K562 (cell line): ENCODE measurements at regions not wholly inside any gene's neighbourhood (a gene's known extent, or its start where the extent isn't known, plus 50 kb on each side); places are given as distances from the start of the nearest gene placed in this dataset.

Experiments
- ATAC-seq: fragments of 200-7000 bp; cut with Tn5 transposase; 3 replicates; pipeline ENCODE4 v1.9.1; 2020; ENCODE audit warnings: moderate library complexity
- BruUV-seq: library from RNA; stranded (reverse); fragments of 400-500 nt; replicated peaks from 2 replicates; lab custom pipeline; 2021; lab: Mats Ljungman, UMichigan
- CTCF ChIA-PET: fragments of 300-600 bp; formaldehyde crosslinking; extraction: SDS; loops from one replicate; lab custom pipeline; 2021; ENCODE audit warnings: low intra/inter-chr PET ratio; lab: Yijun Ruan, JAX
- POLR2A ChIA-PET: fragments of 300-600, 350-650 bp; sonication (Branson Sonifier 250); formaldehyde crosslinking; extraction: SDS; loops from one replicate; lab custom pipeline; 2021; ENCODE audit warnings: antibody characterized with exemption, inconsistent platforms; lab: Yijun Ruan, JAX
- DNase-seq, 4 experiments: peaks; one replicate each; pipeline versions ENCODE4 v3.0.0 to v3.0.0-alpha.2; 2011 to 2018; ENCODE audit warnings: low spot score in 3 of 4, mixed read lengths in 3 of 4; ENCODE audit errors: extremely low read depth in 1 of 4
- FAIRE-seq: peaks from 2 replicates; lab custom pipeline; 2011; peaks lifted over from hg19 to GRCh38; lab: Jason Lieb, UNC
- H2AFZ ChIP-seq: 2 replicates; pipeline ENCODE4 v1.6.0; 2011; ENCODE audit warnings: low read depth, low read length, control low read depth, inconsistent platforms
- H3K27ac ChIP-seq: fragments of 200-600 bp; 3 replicates; pipeline ENCODE4 v1.8.0; 2011; ENCODE audit warnings: low read depth, mild to moderate bottlenecking, control low read depth, inconsistent platforms, low read length, moderate library complexity, mixed read lengths; ENCODE audit errors: extremely low read depth
- H3K27me3 ChIP-seq, 2 experiments: fragments of 300-600 bp in 1 of 2; 2 replicates in 1 of 2; 3 replicates in 1 of 2; pipeline versions ENCODE4 v1.6.0 to v1.8.0; 2011; ENCODE audit warnings: inconsistent platforms in 2 of 2, low read length in 2 of 2, mild to moderate bottlenecking in 1 of 2, mixed read lengths in 1 of 2, moderate library complexity in 1 of 2; ENCODE audit not compliant: control insufficient read depth in 2 of 2, insufficient read depth in 2 of 2
- H3K36me3 ChIP-seq: fragments of 300-600 bp; 3 replicates; pipeline ENCODE4 v1.8.0; 2011; ENCODE audit warnings: mild to moderate bottlenecking, low read length, inconsistent platforms; ENCODE audit not compliant: control insufficient read depth, insufficient read depth
- H3K4me1 ChIP-seq, 2 experiments: fragments of 200-600 bp in 1 of 2; replicated peaks in 1 of 2; 2 replicates in 1 of 2; 3 replicates in 1 of 2; pipeline versions ENCODE4 v1.5.1 to v1.8.0; 2011; ENCODE audit warnings: inconsistent platforms in 2 of 2, low read length in 2 of 2, mild to moderate bottlenecking in 1 of 2, mixed read lengths in 1 of 2, moderate library complexity in 1 of 2; ENCODE audit not compliant: control insufficient read depth in 2 of 2, insufficient read depth in 2 of 2
- H3K4me2 ChIP-seq: 2 replicates; pipeline ENCODE4 v1.6.1; 2011; ENCODE audit warnings: low read length, control low read depth, inconsistent platforms, mixed read lengths; ENCODE audit not compliant: insufficient read depth
- H3K4me3 ChIP-seq: fragments of 200-600 bp; sonication (generic), shearing (Covaris generic); 2 replicates; pipeline ENCODE4 v1.5.1; 2016; ENCODE audit warnings: control low read depth, inconsistent platforms
- H3K79me2 ChIP-seq: fragments of 200-600 bp; 3 replicates; pipeline ENCODE4 v1.8.0; 2011; ENCODE audit warnings: low read length, inconsistent platforms; ENCODE audit not compliant: control insufficient read depth, insufficient read depth
- H3K9ac ChIP-seq, 2 experiments: 2 replicates each; pipeline versions ENCODE4 v1.6.0 to v1.6.1; 2011; ENCODE audit warnings: low read depth in 2 of 2, low read length in 2 of 2, control low read depth in 1 of 2, inconsistent platforms in 1 of 2, mild to moderate bottlenecking in 1 of 2, mixed read lengths in 1 of 2; ENCODE audit not compliant: insufficient read depth in 1 of 2
- H3K9me1 ChIP-seq: one replicate; pipeline ENCODE4 v1.6.0; 2011; ENCODE audit warnings: inconsistent platforms, mild to moderate bottlenecking, low read length, moderate library complexity; ENCODE audit not compliant: control insufficient read depth, insufficient read depth
- H3K9me3 ChIP-seq: replicated peaks from 2 replicates; pipeline ENCODE4 v1.5.1; 2011; ENCODE audit warnings: low read depth, low read length, inconsistent platforms; ENCODE audit not compliant: control insufficient read depth, insufficient read depth
- H4K20me1 ChIP-seq: replicated peaks from 2 replicates; pipeline ENCODE4 v1.6.1; 2011; ENCODE audit warnings: low read length, inconsistent platforms, mixed read lengths; ENCODE audit not compliant: control insufficient read depth, insufficient read depth
- ATF3 ChIP-seq, 2 experiments: fragments of 450-650 bp in 1 of 2; sonication (generic) in 1 of 2; formaldehyde crosslinking in 1 of 2; IDR thresholded peaks in 1 of 2; conservative IDR thresholded peaks in 1 of 2; 2 replicates each; pipeline versions ENCODE4 v1.6.1 to v1.8.1; 2016 to 2023; ENCODE audit warnings: mild to moderate bottlenecking in 2 of 2, moderate library complexity in 2 of 2, inconsistent platforms in 1 of 2, missing genetic modification reagents in 1 of 2
- BCLAF1 ChIP-seq, 2 experiments: fragments of 450-650 bp in 1 of 2; IDR thresholded peaks; 2 replicates each; pipeline ENCODE4 v1.6.1; 2011 to 2017; ENCODE audit warnings: low read depth in 2 of 2, antibody characterized with exemption in 1 of 2, borderline replicate concordance in 1 of 2, low read length in 1 of 2, mild to moderate bottlenecking in 1 of 2, mixed read lengths in 1 of 2; ENCODE audit not compliant: control insufficient read depth in 1 of 2
- ETV1 ChIP-seq: fragments of 450-650 bp; conservative IDR thresholded peaks from 2 replicates; pipeline ENCODE4 v1.6.1; 2016; ENCODE audit warnings: missing genetic modification characterization, control low read depth, low read depth, missing compliant biosample characterization
- FOXJ3 ChIP-seq: sonication (generic); formaldehyde crosslinking; IDR thresholded peaks from 2 replicates; pipeline ENCODE4 v1.4.0; 2020; ENCODE audit warnings: mild to moderate bottlenecking, missing genetic modification reagents
- GATAD2A ChIP-seq: fragments of 450-650 bp; IDR thresholded peaks from 2 replicates; pipeline ENCODE4 v1.6.1; 2017
- HSF4 ChIP-seq: fragments of 250-450 bp; sonication (Bioruptor Pico); IDR thresholded peaks from 2 replicates; pipeline ENCODE4 v2.1.2; 2022; ENCODE audit warnings: mild to moderate bottlenecking, moderate library complexity, borderline replicate concordance
- PHF21A ChIP-seq: fragments of 450-650 bp; IDR thresholded peaks from 2 replicates; pipeline ENCODE4 v1.6.1; 2017; ENCODE audit warnings: low read depth, borderline replicate concordance
- POLR3A ChIP-seq: IDR thresholded peaks from 2 replicates; pipeline ENCODE4 v1.6.1; 2011; ENCODE audit warnings: borderline replicate concordance, mild to moderate bottlenecking, moderate library complexity; ENCODE audit not compliant: insufficient read length, insufficient read depth; ENCODE audit errors: extremely low read depth
- SMARCC2 ChIP-seq: fragments of 450-650 bp; IDR thresholded peaks from 2 replicates; pipeline ENCODE4 v1.6.1; 2017; ENCODE audit warnings: antibody characterized with exemption, moderate library complexity, mild to moderate bottlenecking, low read depth
- TRIM28 ChIP-seq: fragments of 450-650 bp; IDR thresholded peaks from 2 replicates; pipeline ENCODE4 v1.6.1; 2017
- ZC3H4 ChIP-seq: sonication (generic); formaldehyde crosslinking; IDR thresholded peaks from 2 replicates; pipeline ENCODE4 v1.9.0; 2021; ENCODE audit warnings: missing genetic modification reagents, borderline replicate concordance
- ZNF280A ChIP-seq: fragments of 450-650 bp; IDR thresholded peaks from 2 replicates; pipeline ENCODE4 v1.6.1; 2018; ENCODE audit warnings: mild to moderate bottlenecking, low read depth; ENCODE audit not compliant: partially characterized antibody
- ZNF586 ChIP-seq: fragments of 450-650 bp; formaldehyde crosslinking; conservative IDR thresholded peaks from 2 replicates; pipeline ENCODE4 v1.4.0; 2020; ENCODE audit warnings: mild to moderate bottlenecking, moderate library complexity
- WGBS: fragments of 100-300 bp; shearing (Covaris generic); methylation state at CpG from one replicate; pipeline ENCODE4 v1.1.6; 2016; ENCODE audit warnings: low coverage, mixed read lengths; ENCODE audit not compliant: insufficient coverage; ENCODE audit errors: missing lambda C conversion rate; 5-methylcytosine and 5-hydroxymethylcytosine counted together
- in situ Hi-C: fragments of 300-500 bp; cut with MboI; formaldehyde crosslinking; loops from 4 replicates; pipeline ENCODE4 v1.15.0; 2018; ENCODE audit warnings: inconsistent platforms, mixed read lengths
- intact Hi-C: fragments of 100-400 bp; cut with micrococcal nuclease; formaldehyde crosslinking; loops from 2 replicates; pipeline ENCODE4 v1.14.2; 2022

- H3K27ac ChIP-seq, result no peak overlapping the region
- no peaks in the 10 kb centered on the region for H4K20me1 ChIP-seq
- POLR2A ChIA-PET, result no interaction called here
- no peaks in the 10 kb centered on the region for H3K79me2 ChIP-seq
- no peak overlapping the region for H2AFZ ChIP-seq
- no TSS peak for BruUV-seq
- FAIRE-seq (no peak), DNase-seq (no peak)
- in situ Hi-C loops, result no loop called here
- H3K4me1 ChIP-seq, result no peaks in the 10 kb centered on the region
- no peak overlapping the region for H3K9ac ChIP-seq
- H3K9me3 ChIP-seq, result no peaks in the 10 kb centered on the region
- TF ChIP-seq FOXJ3 (CRISPR knock-in tag) (no peak), PHF21A (no peak), ETV1 (tag) (no peak), ZNF280A (no peak), SMARCC2 (no peak), ZNF586 (CRISPR knock-in tag) (no peak), ATF3 (IDR thresholded peaks at IDR 0.05) (no peak), ATF3 (CRISPR knock-in tag; conservative IDR thresholded peaks at IDR 0.05) (no peak), HSF4 (CRISPR knock-in tag) (no peak), TRIM28 (no peak), ZC3H4 (CRISPR knock-in tag) (no peak), BCLAF1 (IDR thresholded peaks at IDR 0.05; ENCODE audit: borderline replicate concordance in 1 of 2, control insufficient read depth in 1 of 2, low read depth in 2 of 2, low read length in 1 of 2) (no peak), POLR3A (no peak), GATAD2A (no peak)
- TF ChIP-seq, all 486 proteins: peak for 0
- no peaks in the 10 kb centered on the region for H3K36me3 ChIP-seq
- intact Hi-C loops, result no loop called here
- no peak overlapping the region for H3K4me2 ChIP-seq
- WGBS, result 9% methylated on average over 1 of the region's 1 CpG
- H3K27me3 ChIP-seq, result no peaks in the 10 kb centered on the region
- ATAC-seq, result no peak
- no peaks in the 10 kb centered on the region for H3K9me1 ChIP-seq
- no peak overlapping the region for H3K4me3 ChIP-seq
- CTCF ChIA-PET, result no interaction called here
These were observed 558.8 kb upstream of the KLHL1 start for GRCh38 chr13:70666883-70667556.
